MM.1S (cell line): ENCODE measurements at regions not wholly inside any gene's neighbourhood (a gene's known extent, or its start where the extent isn't known, plus 50 kb on each side); places are given as distances from the start of the nearest gene placed in this dataset.

Experiments
- EZH2phosphoT487 ChIP-seq: fragments of 300-600 bp; sonication (generic); IDR thresholded peaks from 2 replicates; pipeline ENCODE4 v1.6.1; 2018; ENCODE audit warnings: antibody characterized with exemption, low read length
- TF ChIP-seq, protein P1 (sequence below): fragments of 300-600 bp; sonication (generic); IDR thresholded peaks from 2 replicates; pipeline ENCODE4 v1.5.1; 2016; ENCODE audit warnings: antibody characterized with exemption, low read length, mixed read lengths

DNA sequence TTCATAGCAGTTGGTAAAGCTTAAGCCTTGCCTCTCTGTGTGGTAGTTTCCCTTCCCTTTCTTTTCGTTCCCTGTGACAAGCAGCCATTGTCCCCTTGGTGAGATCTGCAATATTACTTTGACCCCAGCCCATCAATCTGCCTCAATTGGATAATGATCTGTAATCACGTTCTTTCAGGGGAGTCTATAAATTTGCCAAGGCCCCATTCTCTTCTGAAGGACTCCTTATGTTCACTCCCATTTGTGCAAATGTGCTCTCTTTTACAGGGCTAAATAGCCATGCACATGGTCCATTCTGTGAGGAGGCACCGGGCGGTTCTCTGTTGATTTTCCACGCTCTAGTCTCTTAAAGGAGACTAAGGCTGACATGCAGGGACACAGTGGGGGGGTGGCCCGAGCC is 660.4 kb upstream of the SLC35B3 start:
- no peak for TF ChIP-seq EZH2phosphoT487
- TF ChIP-seq, protein P1, sequence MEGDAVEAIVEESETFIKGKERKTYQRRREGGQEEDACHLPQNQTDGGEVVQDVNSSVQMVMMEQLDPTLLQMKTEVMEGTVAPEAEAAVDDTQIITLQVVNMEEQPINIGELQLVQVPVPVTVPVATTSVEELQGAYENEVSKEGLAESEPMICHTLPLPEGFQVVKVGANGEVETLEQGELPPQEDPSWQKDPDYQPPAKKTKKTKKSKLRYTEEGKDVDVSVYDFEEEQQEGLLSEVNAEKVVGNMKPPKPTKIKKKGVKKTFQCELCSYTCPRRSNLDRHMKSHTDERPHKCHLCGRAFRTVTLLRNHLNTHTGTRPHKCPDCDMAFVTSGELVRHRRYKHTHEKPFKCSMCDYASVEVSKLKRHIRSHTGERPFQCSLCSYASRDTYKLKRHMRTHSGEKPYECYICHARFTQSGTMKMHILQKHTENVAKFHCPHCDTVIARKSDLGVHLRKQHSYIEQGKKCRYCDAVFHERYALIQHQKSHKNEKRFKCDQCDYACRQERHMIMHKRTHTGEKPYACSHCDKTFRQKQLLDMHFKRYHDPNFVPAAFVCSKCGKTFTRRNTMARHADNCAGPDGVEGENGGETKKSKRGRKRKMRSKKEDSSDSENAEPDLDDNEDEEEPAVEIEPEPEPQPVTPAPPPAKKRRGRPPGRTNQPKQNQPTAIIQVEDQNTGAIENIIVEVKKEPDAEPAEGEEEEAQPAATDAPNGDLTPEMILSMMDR = no peak
